Epithelial cell of esophagus (primary cell): ENCODE measurements at regions not wholly inside any gene's neighbourhood (a gene's known extent, or its start where the extent isn't known, plus 50 kb on each side); places are given as distances from the start of the nearest gene placed in this dataset.

Source experiments
- DNase-seq: peaks from one replicate; pipeline ENCODE4 v3.0.0; 2010; ENCODE audit warnings: low read depth
- H3K4me3 ChIP-seq: 2 replicates; pipeline ENCODE4 v1.5.1; 2011; ENCODE audit warnings: mild to moderate bottlenecking, low read length, control low read depth
- TF ChIP-seq, protein P1 (sequence below): IDR thresholded peaks from 2 replicates; pipeline ENCODE4 v1.5.1; 2011; ENCODE audit warnings: low read depth, mild to moderate bottlenecking, low read length, control low read depth, inconsistent platforms; ENCODE audit not compliant: insufficient read depth; ENCODE audit errors: missing control alignments

DNA sequence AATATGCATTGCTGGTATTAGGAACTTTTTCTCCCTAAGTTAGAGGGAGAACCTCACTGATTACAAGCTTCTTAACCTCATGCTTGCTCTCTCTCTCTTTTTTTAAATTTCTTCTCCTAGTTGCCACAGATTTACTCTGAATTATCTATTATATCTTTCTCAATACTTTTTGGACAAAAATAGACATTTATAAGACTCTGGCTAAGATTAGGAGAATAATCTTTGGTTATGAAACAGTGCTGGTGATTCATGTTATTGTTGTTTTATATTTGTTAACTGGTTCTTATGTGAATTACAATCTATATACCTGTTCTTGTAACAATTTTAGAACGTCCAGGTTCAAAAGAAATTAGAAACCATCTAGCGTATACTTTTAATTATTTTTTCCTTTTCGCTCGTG, 187.8 kb downstream of the OGFRL1 start:
- TF ChIP-seq, protein P1, sequence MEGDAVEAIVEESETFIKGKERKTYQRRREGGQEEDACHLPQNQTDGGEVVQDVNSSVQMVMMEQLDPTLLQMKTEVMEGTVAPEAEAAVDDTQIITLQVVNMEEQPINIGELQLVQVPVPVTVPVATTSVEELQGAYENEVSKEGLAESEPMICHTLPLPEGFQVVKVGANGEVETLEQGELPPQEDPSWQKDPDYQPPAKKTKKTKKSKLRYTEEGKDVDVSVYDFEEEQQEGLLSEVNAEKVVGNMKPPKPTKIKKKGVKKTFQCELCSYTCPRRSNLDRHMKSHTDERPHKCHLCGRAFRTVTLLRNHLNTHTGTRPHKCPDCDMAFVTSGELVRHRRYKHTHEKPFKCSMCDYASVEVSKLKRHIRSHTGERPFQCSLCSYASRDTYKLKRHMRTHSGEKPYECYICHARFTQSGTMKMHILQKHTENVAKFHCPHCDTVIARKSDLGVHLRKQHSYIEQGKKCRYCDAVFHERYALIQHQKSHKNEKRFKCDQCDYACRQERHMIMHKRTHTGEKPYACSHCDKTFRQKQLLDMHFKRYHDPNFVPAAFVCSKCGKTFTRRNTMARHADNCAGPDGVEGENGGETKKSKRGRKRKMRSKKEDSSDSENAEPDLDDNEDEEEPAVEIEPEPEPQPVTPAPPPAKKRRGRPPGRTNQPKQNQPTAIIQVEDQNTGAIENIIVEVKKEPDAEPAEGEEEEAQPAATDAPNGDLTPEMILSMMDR: no peak
- no peak for DNase-seq
- H3K4me3 ChIP-seq: no peak overlapping the region

DNA sequence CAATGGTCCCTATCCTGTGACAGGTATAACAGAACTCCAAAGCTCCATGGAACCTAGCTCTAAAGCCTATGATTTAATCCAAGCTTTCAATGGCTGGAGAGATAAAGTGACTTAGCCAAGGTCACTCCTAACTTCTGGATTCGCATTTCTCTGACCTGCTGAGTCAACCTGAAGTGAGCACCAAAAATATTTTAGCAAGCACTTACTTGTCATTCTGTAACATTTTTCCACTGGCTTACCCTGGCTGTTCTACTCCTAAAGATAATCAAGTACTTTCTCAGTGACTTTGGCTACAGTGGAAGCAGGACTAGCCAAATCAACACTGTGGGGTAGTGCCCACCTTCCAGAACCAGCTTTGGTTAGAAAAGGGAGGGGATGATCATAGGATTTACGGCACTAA, 188.3 kb downstream of the OGFRL1 start:
- TF ChIP-seq, protein P1: no peak
- peak; percentile 61 for DNase-seq

DNA sequence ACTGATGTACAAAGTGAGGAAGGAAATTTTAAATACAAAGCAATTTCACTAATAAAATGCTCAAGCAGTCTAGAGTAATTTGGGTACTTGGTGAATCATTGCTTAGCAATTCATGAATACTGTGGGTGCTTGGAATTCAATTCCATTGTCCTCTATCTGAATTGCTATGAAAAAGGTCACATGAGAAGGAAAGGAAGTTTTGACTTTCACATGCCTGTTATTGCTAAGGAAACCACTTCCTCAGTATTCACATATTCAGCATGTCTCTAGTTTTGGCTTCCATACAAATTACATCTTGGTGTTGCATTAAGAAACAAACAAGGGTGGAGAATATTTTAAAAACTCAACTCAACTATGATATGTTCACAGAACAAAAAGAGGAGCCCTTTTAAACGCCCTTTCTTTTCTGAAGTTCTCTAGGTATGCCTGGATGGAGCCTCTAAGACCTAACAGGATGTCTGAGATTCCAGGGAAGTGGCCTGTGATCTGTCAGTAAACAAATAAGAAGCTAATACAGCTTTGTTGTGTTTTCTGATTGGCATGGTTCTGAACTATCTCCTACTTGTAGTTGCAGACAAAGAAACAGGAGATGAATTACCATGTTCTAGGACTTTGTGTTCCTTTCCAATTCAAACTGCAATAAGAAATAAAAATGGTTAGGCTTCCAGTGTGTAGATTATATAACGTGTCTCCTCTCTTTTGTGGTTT, 190.4 kb downstream of the OGFRL1 start:
- H3K4me3 ChIP-seq: no peak overlapping the region
- TF ChIP-seq, protein P1: no peak
- peak; percentile 76 for DNase-seq

More for the DNA sequence above, 188.3 kb downstream of the OGFRL1 start:
- H3K4me3 ChIP-seq: no peak overlapping the region

DNA sequence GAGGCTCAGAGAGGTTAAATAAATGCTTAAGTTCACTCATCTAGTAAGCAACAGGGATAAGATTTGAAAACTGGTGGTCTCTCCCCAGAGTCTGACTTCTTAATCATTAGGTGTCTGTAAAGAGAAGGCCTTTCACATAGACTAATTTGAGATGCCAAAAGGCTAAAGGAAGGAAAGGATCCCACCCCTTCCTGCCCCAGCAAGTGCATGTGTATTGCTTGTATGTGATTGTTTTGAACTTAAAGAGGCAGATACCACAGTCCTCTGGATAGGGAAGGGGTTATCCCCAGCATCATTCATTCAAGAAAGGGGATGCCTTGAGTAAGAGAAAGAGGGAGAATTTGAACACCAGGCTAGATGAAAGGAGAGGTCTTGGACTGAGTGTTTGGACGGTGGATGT, 192.0 kb downstream of the OGFRL1 start:
- no peak for DNase-seq
- TF ChIP-seq, protein P1: no peak

DNA sequence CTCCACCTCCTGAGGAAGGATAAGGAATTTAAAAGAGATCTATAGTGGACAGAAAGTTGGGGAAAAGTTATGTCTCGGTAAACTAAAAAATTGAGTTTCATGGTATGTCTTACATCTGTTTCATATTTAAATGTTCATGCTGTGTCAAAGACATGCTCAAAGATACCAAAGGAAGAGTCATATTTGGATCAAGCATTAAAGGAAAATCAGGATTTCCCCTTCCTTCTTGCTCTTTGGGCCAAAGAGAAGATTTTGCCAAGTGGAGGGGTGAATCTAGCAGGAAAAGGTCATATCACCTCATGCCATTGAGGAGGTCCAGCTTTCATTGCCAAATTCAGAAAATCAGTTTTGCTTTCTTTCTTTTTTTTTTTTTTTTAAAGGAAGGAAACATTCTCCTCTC, 192.4 kb downstream of the OGFRL1 start:
- TF ChIP-seq, protein P1: no peak
- no peak for DNase-seq
- no peak overlapping the region for H3K4me3 ChIP-seq

More for the DNA sequence above, 192.0 kb downstream of the OGFRL1 start:
- no peak overlapping the region for H3K4me3 ChIP-seq

DNA sequence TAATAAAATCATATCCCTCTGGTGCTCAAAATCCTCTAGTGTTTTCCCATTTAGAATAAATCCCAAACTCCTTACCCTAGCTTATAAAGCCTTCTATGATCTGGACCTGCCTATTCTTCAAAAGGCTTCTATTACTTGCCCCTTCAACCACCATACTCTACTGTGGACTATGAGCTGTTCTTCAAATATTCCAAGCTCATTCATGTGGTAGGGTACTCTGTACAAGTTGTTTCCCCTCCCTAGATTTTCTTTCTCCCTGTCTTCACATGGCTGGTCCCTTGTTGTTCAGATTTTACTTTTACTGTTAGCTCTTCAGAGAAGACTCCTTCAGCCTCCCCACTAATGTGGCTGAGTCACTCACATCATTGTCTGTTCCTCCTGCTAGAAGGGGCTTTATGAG, 193.2 kb downstream of the OGFRL1 start:
- TF ChIP-seq, protein P1: no peak
- DNase-seq: no peak
- H3K4me3 ChIP-seq: no peak overlapping the region

DNA sequence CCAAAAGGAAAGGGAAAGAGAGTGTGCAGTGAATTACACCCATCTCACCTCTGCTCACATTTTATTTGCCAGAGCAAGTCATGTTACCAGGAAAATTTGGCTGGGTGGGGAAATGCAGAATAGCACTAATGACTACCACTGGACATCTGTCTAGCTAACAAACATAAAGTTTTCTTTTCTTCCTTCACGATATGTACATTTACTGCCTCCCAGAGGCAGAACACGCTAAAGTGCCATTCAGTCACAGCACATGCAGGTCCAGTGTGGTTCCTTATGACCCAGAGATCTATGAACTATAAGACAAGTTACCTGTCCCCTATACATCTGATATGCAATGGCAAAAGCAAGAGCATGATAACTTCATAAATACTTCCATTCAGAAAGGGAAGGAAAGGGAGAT, 194.1 kb downstream of the OGFRL1 start:
- no peak overlapping the region for H3K4me3 ChIP-seq
- TF ChIP-seq, protein P1: peak; percentile 25
- DNase-seq: peak; percentile 34
